ENCODE measurements at regions not wholly inside any gene's neighbourhood (a gene's known extent, or its start where the extent isn't known, plus 50 kb on each side); places are given as distances from the start of the nearest gene placed in this dataset.

DNA sequence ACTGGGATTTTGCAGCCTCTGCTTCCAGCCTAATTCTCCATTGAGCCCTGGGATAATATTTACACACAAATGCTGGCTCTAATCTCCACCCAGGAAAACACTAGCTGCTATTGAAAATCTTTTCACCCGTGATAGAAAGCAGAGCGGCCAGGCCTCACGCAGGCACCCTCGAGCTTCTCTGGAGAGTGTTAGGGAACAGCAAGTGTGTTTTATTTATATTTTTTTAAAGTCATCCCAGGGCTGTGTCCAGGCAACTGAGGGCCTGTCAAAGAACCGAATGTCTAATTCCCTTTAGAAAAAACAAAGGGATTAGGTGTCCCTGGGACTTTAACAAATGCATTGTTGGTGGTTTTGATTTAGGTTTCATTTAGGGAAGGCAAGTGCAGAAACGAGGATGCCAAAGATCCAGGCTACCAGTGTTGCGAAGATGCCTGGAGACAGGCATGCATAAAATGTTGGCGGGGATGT, 51.2 kb upstream of the SPRY4 start:
- ATAC-seq (no peak), DNase-seq (ENCODE audit: low spot score) (no peak)
- H3K4me1 ChIP-seq (ENCODE audit: insufficient read depth) = peaks cover 11% of the 10 kb centered on the region
- peak overlapping the region; percentile 5; the same call in 1 of the 2 replicates for H3K4me2 ChIP-seq
- no peaks in the 10 kb centered on the region for H3K9me2 ChIP-seq (ENCODE audit: insufficient read depth)
- Mint-ChIP-seq H3K4me1 (peaks cover 14% of the 10 kb centered on the region), H3K36me3 (ENCODE audit: low read depth) (peaks cover 3% of the 10 kb centered on the region; the same call in 1 of the 3 replicates), H3K27ac (no peak overlapping the region; the same call in 1 of the 2 replicates), H3K4me3 (no peak overlapping the region), H3K27me3 (ENCODE audit: insufficient read depth, low read depth, poor library complexity) (no peaks in the 10 kb centered on the region), H3K9me3 (no peaks in the 10 kb centered on the region; the same call in 2 of the 3 replicates)
- no peak overlapping the region for H3K4me3 ChIP-seq
- no peaks in the 10 kb centered on the region for H3F3A ChIP-seq (replicated peaks; ENCODE audit: low read depth)
- H2AFZ ChIP-seq = no peak overlapping the region
- TF ChIP-seq STAT1 (IDR thresholded peaks at IDR 0.05; ENCODE audit: unreplicated experiment) (no peak), CREB1 (CRISPR knock-in tag; IDR thresholded peaks at IDR 0.05; ENCODE audit: low read depth) (no peak), POLR2AphosphoS5 (IDR thresholded peaks at IDR 0.05; ENCODE audit: low read depth) (no peak), JUNB (IDR thresholded peaks at IDR 0.05; ENCODE audit: unreplicated experiment) (no peak), ZNF114 (CRISPR knock-in tag; IDR thresholded peaks at IDR 0.05) (no peak), ZNF331 (CRISPR knock-in tag; IDR thresholded peaks at IDR 0.05; ENCODE audit: low read depth) (no peak), NANOG (IDR thresholded peaks at IDR 0.05; ENCODE audit: borderline replicate concordance) (no peak), EZH2phosphoT487 (IDR thresholded peaks at IDR 0.05; ENCODE audit: unreplicated experiment) (no peak), EZH2 (IDR thresholded peaks at IDR 0.05; ENCODE audit: low read depth, unreplicated experiment) (no peak)
- TF ChIP-seq, protein P1, sequence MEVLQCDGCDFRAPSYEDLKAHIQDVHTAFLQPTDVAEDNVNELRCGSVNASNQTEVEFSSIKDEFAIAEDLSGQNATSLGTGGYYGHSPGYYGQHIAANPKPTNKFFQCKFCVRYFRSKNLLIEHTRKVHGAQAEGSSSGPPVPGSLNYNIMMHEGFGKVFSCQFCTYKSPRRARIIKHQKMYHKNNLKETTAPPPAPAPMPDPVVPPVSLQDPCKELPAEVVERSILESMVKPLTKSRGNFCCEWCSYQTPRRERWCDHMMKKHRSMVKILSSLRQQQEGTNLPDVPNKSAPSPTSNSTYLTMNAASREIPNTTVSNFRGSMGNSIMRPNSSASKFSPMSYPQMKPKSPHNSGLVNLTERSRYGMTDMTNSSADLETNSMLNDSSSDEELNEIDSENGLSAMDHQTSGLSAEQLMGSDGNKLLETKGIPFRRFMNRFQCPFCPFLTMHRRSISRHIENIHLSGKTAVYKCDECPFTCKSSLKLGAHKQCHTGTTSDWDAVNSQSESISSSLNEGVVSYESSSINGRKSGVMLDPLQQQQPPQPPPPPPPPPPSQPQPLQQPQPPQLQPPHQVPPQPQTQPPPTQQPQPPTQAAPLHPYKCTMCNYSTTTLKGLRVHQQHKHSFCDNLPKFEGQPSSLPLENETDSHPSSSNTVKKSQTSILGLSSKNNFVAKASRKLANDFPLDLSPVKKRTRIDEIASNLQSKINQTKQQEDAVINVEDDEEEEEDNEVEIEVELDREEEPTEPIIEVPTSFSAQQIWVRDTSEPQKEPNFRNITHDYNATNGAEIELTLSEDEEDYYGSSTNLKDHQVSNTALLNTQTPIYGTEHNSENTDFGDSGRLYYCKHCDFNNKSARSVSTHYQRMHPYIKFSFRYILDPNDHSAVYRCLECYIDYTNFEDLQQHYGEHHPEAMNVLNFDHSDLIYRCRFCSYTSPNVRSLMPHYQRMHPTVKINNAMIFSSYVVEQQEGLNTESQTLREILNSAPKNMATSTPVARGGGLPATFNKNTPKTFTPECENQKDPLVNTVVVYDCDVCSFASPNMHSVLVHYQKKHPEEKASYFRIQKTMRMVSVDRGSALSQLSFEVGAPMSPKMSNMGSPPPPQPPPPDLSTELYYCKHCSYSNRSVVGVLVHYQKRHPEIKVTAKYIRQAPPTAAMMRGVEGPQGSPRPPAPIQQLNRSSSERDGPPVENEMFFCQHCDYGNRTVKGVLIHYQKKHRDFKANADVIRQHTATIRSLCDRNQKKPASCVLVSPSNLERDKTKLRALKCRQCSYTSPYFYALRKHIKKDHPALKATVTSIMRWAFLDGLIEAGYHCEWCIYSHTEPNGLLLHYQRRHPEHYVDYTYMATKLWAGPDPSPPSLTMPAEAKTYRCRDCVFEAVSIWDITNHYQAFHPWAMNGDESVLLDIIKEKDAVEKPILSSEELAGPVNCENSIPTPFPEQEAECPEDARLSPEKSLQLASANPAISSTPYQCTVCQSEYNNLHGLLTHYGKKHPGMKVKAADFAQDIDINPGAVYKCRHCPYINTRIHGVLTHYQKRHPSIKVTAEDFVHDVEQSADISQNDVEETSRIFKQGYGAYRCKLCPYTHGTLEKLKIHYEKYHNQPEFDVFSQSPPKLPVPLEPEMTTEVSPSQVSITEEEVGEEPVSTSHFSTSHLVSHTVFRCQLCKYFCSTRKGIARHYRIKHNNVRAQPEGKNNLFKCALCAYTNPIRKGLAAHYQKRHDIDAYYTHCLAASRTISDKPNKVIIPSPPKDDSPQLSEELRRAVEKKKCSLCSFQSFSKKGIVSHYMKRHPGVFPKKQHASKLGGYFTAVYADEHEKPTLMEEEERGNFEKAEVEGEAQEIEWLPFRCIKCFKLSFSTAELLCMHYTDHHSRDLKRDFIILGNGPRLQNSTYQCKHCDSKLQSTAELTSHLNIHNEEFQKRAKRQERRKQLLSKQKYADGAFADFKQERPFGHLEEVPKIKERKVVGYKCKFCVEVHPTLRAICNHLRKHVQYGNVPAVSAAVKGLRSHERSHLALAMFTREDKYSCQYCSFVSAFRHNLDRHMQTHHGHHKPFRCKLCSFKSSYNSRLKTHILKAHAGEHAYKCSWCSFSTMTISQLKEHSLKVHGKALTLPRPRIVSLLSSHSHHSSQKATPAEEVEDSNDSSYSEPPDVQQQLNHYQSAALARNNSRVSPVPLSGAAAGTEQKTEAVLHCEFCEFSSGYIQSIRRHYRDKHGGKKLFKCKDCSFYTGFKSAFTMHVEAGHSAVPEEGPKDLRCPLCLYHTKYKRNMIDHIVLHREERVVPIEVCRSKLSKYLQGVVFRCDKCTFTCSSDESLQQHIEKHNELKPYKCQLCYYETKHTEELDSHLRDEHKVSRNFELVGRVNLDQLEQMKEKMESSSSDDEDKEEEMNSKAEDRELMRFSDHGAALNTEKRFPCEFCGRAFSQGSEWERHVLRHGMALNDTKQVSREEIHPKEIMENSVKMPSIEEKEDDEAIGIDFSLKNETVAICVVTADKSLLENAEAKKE (CRISPR knock-in tag; IDR thresholded peaks at IDR 0.05) = no peak
- TF ChIP-seq, protein P2, sequence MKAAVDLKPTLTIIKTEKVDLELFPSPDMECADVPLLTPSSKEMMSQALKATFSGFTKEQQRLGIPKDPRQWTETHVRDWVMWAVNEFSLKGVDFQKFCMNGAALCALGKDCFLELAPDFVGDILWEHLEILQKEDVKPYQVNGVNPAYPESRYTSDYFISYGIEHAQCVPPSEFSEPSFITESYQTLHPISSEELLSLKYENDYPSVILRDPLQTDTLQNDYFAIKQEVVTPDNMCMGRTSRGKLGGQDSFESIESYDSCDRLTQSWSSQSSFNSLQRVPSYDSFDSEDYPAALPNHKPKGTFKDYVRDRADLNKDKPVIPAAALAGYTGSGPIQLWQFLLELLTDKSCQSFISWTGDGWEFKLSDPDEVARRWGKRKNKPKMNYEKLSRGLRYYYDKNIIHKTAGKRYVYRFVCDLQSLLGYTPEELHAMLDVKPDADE (IDR thresholded peaks at IDR 0.05) = no peak
- TF ChIP-seq, protein P3, sequence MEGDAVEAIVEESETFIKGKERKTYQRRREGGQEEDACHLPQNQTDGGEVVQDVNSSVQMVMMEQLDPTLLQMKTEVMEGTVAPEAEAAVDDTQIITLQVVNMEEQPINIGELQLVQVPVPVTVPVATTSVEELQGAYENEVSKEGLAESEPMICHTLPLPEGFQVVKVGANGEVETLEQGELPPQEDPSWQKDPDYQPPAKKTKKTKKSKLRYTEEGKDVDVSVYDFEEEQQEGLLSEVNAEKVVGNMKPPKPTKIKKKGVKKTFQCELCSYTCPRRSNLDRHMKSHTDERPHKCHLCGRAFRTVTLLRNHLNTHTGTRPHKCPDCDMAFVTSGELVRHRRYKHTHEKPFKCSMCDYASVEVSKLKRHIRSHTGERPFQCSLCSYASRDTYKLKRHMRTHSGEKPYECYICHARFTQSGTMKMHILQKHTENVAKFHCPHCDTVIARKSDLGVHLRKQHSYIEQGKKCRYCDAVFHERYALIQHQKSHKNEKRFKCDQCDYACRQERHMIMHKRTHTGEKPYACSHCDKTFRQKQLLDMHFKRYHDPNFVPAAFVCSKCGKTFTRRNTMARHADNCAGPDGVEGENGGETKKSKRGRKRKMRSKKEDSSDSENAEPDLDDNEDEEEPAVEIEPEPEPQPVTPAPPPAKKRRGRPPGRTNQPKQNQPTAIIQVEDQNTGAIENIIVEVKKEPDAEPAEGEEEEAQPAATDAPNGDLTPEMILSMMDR (conservative IDR thresholded peaks at IDR 0.05; ENCODE audit: low read depth in 2 of 2) = no peak
- TF ChIP-seq, protein P4, sequence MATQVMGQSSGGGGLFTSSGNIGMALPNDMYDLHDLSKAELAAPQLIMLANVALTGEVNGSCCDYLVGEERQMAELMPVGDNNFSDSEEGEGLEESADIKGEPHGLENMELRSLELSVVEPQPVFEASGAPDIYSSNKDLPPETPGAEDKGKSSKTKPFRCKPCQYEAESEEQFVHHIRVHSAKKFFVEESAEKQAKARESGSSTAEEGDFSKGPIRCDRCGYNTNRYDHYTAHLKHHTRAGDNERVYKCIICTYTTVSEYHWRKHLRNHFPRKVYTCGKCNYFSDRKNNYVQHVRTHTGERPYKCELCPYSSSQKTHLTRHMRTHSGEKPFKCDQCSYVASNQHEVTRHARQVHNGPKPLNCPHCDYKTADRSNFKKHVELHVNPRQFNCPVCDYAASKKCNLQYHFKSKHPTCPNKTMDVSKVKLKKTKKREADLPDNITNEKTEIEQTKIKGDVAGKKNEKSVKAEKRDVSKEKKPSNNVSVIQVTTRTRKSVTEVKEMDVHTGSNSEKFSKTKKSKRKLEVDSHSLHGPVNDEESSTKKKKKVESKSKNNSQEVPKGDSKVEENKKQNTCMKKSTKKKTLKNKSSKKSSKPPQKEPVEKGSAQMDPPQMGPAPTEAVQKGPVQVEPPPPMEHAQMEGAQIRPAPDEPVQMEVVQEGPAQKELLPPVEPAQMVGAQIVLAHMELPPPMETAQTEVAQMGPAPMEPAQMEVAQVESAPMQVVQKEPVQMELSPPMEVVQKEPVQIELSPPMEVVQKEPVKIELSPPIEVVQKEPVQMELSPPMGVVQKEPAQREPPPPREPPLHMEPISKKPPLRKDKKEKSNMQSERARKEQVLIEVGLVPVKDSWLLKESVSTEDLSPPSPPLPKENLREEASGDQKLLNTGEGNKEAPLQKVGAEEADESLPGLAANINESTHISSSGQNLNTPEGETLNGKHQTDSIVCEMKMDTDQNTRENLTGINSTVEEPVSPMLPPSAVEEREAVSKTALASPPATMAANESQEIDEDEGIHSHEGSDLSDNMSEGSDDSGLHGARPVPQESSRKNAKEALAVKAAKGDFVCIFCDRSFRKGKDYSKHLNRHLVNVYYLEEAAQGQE (IDR thresholded peaks at IDR 0.05; ENCODE audit: unreplicated experiment) = no peak
- no peaks in the 10 kb centered on the region for H3K36me3 ChIP-seq (ENCODE audit: insufficient read depth)
- no peaks in the 10 kb centered on the region for H3K79me2 ChIP-seq (replicated peaks; ENCODE audit: insufficient read depth)
- H3K27me3 ChIP-seq (ENCODE audit: insufficient read depth) = no peaks in the 10 kb centered on the region
- H4K20me1 ChIP-seq (replicated peaks; ENCODE audit: insufficient read depth) = no peaks in the 10 kb centered on the region
- H3K27ac ChIP-seq (ENCODE audit: low read depth) = peak overlapping the region; percentile 29; the same call in 1 of the 2 replicates
